H1 (cell line): ENCODE measurements at regions not wholly inside any gene's neighbourhood (a gene's known extent, or its start where the extent isn't known, plus 50 kb on each side); places are given as distances from the start of the nearest gene placed in this dataset.

Experiments
- EZH2 ChIP-seq: fragments of 200-600 bp; sonication (generic); IDR thresholded peaks from 2 replicates; pipeline ENCODE4 v1.7.1; 2012; ENCODE audit warnings: low read depth, mild to moderate bottlenecking, moderate library complexity, low read length, inconsistent platforms; ENCODE audit not compliant: severe bottlenecking
- MAFK ChIP-seq: IDR thresholded peaks from 2 replicates; pipeline ENCODE4 v1.6.1; 2012; ENCODE audit warnings: low read depth, mild to moderate bottlenecking, improper control_type of control experiment, low read length
- TF ChIP-seq, protein P1 (sequence below): fragments of 300-600 bp; sonication (generic); IDR thresholded peaks from 2 replicates; pipeline ENCODE4 v1.7.1; 2012; ENCODE audit warnings: low read length, moderate library complexity, mild to moderate bottlenecking, inconsistent platforms; ENCODE audit not compliant: insufficient replicate concordance

DNA sequence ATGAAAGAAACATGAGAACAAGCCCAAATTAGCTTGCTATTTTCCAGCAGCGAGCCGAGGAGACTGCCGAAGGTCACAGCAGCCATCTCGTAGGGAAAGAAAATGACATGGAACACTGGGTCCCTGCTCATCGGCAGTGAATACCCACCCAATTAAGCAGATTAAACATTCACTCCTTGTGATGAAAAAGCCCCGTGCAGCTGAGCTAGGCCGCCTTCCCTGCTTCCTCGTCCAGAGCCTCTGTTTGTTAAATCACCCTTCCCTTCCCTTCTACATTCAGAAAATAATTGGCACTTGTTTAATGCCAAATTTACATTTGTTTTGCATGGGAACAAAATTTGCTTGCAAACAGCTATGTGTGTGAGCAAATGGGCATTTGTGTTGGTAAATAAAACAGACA, 342.5 kb downstream of the RMST start (continued):
- TF ChIP-seq, protein P1, sequence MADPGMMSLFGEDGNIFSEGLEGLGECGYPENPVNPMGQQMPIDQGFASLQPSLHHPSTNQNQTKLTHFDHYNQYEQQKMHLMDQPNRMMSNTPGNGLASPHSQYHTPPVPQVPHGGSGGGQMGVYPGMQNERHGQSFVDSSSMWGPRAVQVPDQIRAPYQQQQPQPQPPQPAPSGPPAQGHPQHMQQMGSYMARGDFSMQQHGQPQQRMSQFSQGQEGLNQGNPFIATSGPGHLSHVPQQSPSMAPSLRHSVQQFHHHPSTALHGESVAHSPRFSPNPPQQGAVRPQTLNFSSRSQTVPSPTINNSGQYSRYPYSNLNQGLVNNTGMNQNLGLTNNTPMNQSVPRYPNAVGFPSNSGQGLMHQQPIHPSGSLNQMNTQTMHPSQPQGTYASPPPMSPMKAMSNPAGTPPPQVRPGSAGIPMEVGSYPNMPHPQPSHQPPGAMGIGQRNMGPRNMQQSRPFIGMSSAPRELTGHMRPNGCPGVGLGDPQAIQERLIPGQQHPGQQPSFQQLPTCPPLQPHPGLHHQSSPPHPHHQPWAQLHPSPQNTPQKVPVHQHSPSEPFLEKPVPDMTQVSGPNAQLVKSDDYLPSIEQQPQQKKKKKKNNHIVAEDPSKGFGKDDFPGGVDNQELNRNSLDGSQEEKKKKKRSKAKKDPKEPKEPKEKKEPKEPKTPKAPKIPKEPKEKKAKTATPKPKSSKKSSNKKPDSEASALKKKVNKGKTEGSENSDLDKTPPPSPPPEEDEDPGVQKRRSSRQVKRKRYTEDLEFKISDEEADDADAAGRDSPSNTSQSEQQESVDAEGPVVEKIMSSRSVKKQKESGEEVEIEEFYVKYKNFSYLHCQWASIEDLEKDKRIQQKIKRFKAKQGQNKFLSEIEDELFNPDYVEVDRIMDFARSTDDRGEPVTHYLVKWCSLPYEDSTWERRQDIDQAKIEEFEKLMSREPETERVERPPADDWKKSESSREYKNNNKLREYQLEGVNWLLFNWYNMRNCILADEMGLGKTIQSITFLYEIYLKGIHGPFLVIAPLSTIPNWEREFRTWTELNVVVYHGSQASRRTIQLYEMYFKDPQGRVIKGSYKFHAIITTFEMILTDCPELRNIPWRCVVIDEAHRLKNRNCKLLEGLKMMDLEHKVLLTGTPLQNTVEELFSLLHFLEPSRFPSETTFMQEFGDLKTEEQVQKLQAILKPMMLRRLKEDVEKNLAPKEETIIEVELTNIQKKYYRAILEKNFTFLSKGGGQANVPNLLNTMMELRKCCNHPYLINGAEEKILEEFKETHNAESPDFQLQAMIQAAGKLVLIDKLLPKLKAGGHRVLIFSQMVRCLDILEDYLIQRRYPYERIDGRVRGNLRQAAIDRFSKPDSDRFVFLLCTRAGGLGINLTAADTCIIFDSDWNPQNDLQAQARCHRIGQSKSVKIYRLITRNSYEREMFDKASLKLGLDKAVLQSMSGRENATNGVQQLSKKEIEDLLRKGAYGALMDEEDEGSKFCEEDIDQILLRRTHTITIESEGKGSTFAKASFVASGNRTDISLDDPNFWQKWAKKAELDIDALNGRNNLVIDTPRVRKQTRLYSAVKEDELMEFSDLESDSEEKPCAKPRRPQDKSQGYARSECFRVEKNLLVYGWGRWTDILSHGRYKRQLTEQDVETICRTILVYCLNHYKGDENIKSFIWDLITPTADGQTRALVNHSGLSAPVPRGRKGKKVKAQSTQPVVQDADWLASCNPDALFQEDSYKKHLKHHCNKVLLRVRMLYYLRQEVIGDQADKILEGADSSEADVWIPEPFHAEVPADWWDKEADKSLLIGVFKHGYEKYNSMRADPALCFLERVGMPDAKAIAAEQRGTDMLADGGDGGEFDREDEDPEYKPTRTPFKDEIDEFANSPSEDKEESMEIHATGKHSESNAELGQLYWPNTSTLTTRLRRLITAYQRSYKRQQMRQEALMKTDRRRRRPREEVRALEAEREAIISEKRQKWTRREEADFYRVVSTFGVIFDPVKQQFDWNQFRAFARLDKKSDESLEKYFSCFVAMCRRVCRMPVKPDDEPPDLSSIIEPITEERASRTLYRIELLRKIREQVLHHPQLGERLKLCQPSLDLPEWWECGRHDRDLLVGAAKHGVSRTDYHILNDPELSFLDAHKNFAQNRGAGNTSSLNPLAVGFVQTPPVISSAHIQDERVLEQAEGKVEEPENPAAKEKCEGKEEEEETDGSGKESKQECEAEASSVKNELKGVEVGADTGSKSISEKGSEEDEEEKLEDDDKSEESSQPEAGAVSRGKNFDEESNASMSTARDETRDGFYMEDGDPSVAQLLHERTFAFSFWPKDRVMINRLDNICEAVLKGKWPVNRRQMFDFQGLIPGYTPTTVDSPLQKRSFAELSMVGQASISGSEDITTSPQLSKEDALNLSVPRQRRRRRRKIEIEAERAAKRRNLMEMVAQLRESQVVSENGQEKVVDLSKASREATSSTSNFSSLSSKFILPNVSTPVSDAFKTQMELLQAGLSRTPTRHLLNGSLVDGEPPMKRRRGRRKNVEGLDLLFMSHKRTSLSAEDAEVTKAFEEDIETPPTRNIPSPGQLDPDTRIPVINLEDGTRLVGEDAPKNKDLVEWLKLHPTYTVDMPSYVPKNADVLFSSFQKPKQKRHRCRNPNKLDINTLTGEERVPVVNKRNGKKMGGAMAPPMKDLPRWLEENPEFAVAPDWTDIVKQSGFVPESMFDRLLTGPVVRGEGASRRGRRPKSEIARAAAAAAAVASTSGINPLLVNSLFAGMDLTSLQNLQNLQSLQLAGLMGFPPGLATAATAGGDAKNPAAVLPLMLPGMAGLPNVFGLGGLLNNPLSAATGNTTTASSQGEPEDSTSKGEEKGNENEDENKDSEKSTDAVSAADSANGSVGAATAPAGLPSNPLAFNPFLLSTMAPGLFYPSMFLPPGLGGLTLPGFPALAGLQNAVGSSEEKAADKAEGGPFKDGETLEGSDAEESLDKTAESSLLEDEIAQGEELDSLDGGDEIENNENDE: no peak
- no peak for TF ChIP-seq MAFK
- TF ChIP-seq EZH2: no peak
